GM23248 (cell line): ENCODE measurements at regions not wholly inside any gene's neighbourhood (a gene's known extent, or its start where the extent isn't known, plus 50 kb on each side); places are given as distances from the start of the nearest gene placed in this dataset.

Experiments
- DNase-seq: peaks from one replicate; pipeline ENCODE4 v3.0.0-alpha.2; 2015
- H2AFZ ChIP-seq: fragments of 200-600 bp; sonication (generic); 2 replicates; pipeline ENCODE4 v1.6.1; 2016; ENCODE audit warnings: antibody characterized with exemption
- H3F3A ChIP-seq: fragments of 200-600 bp; sonication (generic); 2 replicates; pipeline ENCODE4 v1.6.1; 2016; ENCODE audit warnings: mild to moderate bottlenecking, antibody characterized with exemption, mixed run types; ENCODE audit not compliant: insufficient read depth
- H3K27ac ChIP-seq: fragments of 200-600 bp; sonication (generic); 2 replicates; pipeline ENCODE4 v1.5.1; 2016; ENCODE audit warnings: mild to moderate bottlenecking
- H3K27me3 ChIP-seq: fragments of 200-600 bp; sonication (generic); replicated peaks from 2 replicates; pipeline ENCODE4 v1.6.1; 2016; ENCODE audit warnings: mild to moderate bottlenecking; ENCODE audit not compliant: insufficient read depth
- H3K36me3 ChIP-seq: fragments of 200-600 bp; sonication (generic); 2 replicates; pipeline ENCODE4 v1.6.1; 2016; ENCODE audit warnings: low read depth, mild to moderate bottlenecking
- H3K4me1 ChIP-seq: fragments of 200-600 bp; sonication (generic); 2 replicates; pipeline ENCODE4 v1.6.1; 2016; ENCODE audit warnings: mild to moderate bottlenecking; ENCODE audit not compliant: insufficient read depth
- H3K4me2 ChIP-seq: fragments of 200-600 bp; sonication (generic); one replicate; pipeline ENCODE4 v1.6.1; 2016; ENCODE audit warnings: mild to moderate bottlenecking; ENCODE audit not compliant: unreplicated experiment
- H3K4me3 ChIP-seq: fragments of 200-600 bp; sonication (generic); 2 replicates; pipeline ENCODE4 v1.5.1; 2016; ENCODE audit warnings: mild to moderate bottlenecking
- H3K79me2 ChIP-seq: fragments of 200-600 bp; sonication (generic); 2 replicates; pipeline ENCODE4 v1.6.1; 2016; ENCODE audit warnings: mild to moderate bottlenecking; ENCODE audit not compliant: insufficient read depth
- H3K9ac ChIP-seq: fragments of 200-600 bp; sonication (generic); 2 replicates; pipeline ENCODE4 v1.6.1; 2016; ENCODE audit warnings: mild to moderate bottlenecking
- H3K9me2 ChIP-seq: fragments of 200-600 bp; sonication (generic); 2 replicates; pipeline ENCODE4 v1.6.1; 2016; ENCODE audit warnings: mixed run types, mild to moderate bottlenecking, moderate library complexity; ENCODE audit not compliant: insufficient read depth
- H3K9me3 ChIP-seq: fragments of 200-600 bp; sonication (generic); one replicate; pipeline ENCODE4 v1.6.1; 2017; ENCODE audit warnings: low read depth
- H4K20me1 ChIP-seq: fragments of 200-600 bp; sonication (generic); 2 replicates; pipeline ENCODE4 v1.6.0; 2016; ENCODE audit not compliant: insufficient read depth
- EZH2 ChIP-seq: fragments of 200-600 bp; sonication (generic); IDR thresholded peaks from 2 replicates; pipeline ENCODE4 v1.6.1; 2018; ENCODE audit warnings: antibody characterized with exemption, mild to moderate bottlenecking; ENCODE audit not compliant: insufficient read depth, poor library complexity, severe bottlenecking
- EZH2phosphoT487 ChIP-seq: fragments of 200-600 bp; sonication (generic); IDR thresholded peaks from 2 replicates; pipeline ENCODE4 v1.6.1; 2018; ENCODE audit warnings: antibody characterized with exemption, moderate library complexity, mild to moderate bottlenecking, low read depth; ENCODE audit not compliant: insufficient read depth
- WGBS, 2 experiments: methylation state at CpG; one replicate each; pipeline ENCODE4 v1.1.6; 2015 to 2017; ENCODE audit warnings: low lambda C conversion rate in 2 of 2, low coverage in 1 of 2; ENCODE audit errors: missing lambda C conversion rate in 2 of 2; 5-methylcytosine and 5-hydroxymethylcytosine counted together
- in situ Hi-C: fragments of 300-500 bp; cut with MboI; formaldehyde crosslinking; loops from 2 replicates; pipeline ENCODE4 v1.15.0; 2020

DNA sequence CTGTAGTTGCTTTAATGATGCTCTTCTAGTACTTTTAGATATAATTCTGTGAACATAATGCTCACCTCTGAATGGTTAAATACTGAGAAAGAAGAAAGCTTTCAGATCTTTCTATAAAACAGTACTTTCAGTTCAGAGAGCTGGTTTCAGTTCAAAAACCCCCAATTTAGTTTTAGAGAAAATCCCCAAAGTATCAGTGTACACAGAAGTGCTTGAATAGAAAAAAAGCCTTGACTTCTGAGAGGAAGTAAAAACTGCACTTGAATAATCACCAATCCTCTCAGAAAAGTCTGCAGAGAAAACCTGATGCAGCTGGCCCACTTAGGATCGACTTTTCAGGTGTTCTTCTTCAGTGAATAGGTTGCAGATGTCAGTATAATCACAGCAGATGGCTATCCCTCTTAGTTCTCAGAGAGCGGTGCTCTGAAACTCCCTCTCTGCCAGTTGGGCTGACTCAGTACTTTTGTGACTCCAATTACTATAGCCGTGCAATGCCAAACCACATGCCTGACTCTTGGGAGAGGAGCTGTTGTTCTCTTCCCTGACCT, 616.3 kb downstream of the LRFN5 start:
- 0 out of 2 replicates have a peak overlapping the region, but pooled peaks have one; percentile 10 for H3K27ac ChIP-seq
- H2AFZ ChIP-seq: 0 out of 2 replicates have a peak overlapping the region, but pooled peaks have one; percentile 0

DNA sequence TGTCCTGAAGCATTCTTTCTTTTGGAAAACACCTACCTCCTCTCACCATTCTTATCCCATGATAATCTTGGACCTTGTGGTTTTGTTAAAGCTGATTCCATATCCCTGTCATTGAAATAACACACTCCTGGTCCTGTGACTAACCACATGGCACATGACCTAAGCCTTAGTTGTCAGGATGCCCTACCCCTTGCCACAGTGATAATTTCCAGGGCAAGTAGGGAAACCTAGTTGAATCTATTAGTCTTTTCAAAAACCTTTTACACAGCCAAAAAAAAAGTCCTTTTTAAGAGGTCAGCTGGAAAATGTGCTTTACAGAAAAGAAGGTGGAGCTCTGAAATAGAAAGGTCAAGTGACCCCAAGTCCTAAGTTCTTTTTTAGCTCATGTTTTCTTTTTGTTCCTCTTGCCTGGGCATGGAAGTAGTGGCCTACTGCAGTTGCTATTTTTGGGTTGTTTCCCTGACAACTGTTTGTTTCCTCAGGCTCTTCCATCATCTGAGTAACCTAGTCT, 608.4 kb downstream of the LRFN5 start:
- Histone ChIP-seq H3K27ac (peak overlapping the region; percentile 89), H3K36me3 (no peaks in the 10 kb centered on the region), H3K4me1 (peaks cover 17% of the 10 kb centered on the region), H3F3A (peaks cover 18% of the 10 kb centered on the region; the same call in 1 of the 2 replicates), H4K20me1 (no peaks in the 10 kb centered on the region), H3K9me3 (no peaks in the 10 kb centered on the region), H3K79me2 (no peaks in the 10 kb centered on the region), H3K4me3 (peak overlapping the region; percentile 22; the same call in 1 of the 2 replicates), H3K4me2 (peak overlapping the region; percentile 61), H3K9me2 (no peaks in the 10 kb centered on the region), H2AFZ (peak overlapping the region; percentile 56), H3K9ac (peak overlapping the region; percentile 66), H3K27me3 (no peaks in the 10 kb centered on the region)
- TF ChIP-seq EZH2 (no peak), EZH2phosphoT487 (0 out of 2 replicates have a peak, but pooled peaks have one; percentile 48)
- peak; percentile 92 for DNase-seq
- in situ Hi-C loops: no loop called here

More for the DNA sequence above, 616.3 kb downstream of the LRFN5 start:
- no peaks in the 10 kb centered on the region for H3K9me3 ChIP-seq
- H3K9me2 ChIP-seq: no peaks in the 10 kb centered on the region
- TF ChIP-seq EZH2: no peak
- no peak for TF ChIP-seq EZH2phosphoT487
- 0 out of 2 replicates have a peak overlapping the region, but pooled peaks have one; percentile 23 for H3K9ac ChIP-seq
- H3F3A ChIP-seq: peaks cover 27% of the 10 kb centered on the region
- H3K79me2 ChIP-seq: no peaks in the 10 kb centered on the region
- no peaks in the 10 kb centered on the region for H3K36me3 ChIP-seq
- peaks cover 22% of the 10 kb centered on the region for H3K4me1 ChIP-seq
- peak; percentile 88 for DNase-seq
- H4K20me1 ChIP-seq: no peaks in the 10 kb centered on the region
- peak overlapping the region; percentile 43 for H3K4me2 ChIP-seq
- 1 to 4% methylated on average over 3 of the region's 3 CpGs for WGBS, 2 experiments
- in situ Hi-C loops: no loop called here
- no peaks in the 10 kb centered on the region for H3K27me3 ChIP-seq
- H3K4me3 ChIP-seq: no peak overlapping the region

DNA sequence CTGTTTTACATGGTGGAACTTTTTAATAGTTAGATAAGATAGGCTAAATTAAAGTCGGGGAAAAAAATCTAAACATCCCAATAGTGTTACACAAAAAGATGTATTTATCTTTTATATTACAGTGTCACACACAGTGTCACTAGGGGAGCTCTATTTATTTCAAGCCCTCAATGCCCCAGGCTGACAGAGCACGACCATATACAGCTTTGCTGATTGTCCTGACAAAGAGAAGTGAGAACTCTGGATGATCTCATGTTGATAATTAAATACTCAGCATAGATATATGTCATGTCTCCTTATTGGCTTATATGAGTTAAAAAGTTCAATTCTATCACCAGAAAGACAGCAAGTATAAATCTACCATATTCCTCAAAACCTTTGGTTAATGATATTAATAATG, 594.3 kb downstream of the LRFN5 start:
- 61 to 76% methylated on average over 2 of the region's 2 CpGs for WGBS, 2 experiments
- TF ChIP-seq EZH2phosphoT487 (no peak), EZH2 (no peak)

DNA sequence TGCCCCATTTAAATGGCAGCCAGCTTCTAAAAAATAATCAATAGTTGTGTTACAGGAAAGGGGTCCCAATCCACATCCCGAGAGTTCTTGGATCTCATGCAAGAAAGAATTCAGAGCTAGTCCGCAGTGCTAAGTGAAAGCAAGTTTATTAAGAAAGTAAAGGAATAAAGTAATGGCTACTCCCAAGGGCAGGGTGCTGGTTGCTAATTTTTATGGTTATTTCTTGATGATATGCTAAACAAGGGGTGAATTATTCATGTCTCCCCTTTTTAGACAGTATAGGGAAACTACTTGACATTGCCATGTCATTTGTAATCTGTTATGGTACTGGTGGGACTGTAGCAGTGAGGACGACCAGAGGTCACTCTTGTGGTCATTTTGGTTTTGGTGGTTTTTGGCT, 591.3 kb downstream of the LRFN5 start:
- 78 to 80% methylated on average over 3 of the region's 3 CpGs for WGBS, 2 experiments
- in situ Hi-C loops: no loop called here

More for the DNA sequence above, 594.3 kb downstream of the LRFN5 start:
- Histone ChIP-seq H3F3A (no peaks in the 10 kb centered on the region), H2AFZ (no peak overlapping the region), H3K79me2 (no peaks in the 10 kb centered on the region), H3K9me2 (no peaks in the 10 kb centered on the region), H3K27me3 (no peaks in the 10 kb centered on the region), H3K36me3 (no peaks in the 10 kb centered on the region), H3K4me1 (no peaks in the 10 kb centered on the region), H3K4me3 (no peak overlapping the region), H3K27ac (no peak overlapping the region), H4K20me1 (no peaks in the 10 kb centered on the region), H3K9me3 (no peaks in the 10 kb centered on the region), H3K4me2 (no peak overlapping the region), H3K9ac (no peak overlapping the region)
- in situ Hi-C loops: no loop called here
- no peak for DNase-seq

More for the DNA sequence above, 591.3 kb downstream of the LRFN5 start:
- H3F3A ChIP-seq: peaks cover 8% of the 10 kb centered on the region
- H4K20me1 ChIP-seq: no peaks in the 10 kb centered on the region
- H2AFZ ChIP-seq: no peak overlapping the region
- no peaks in the 10 kb centered on the region for H3K79me2 ChIP-seq
- H3K4me1 ChIP-seq: peaks cover 7% of the 10 kb centered on the region
- DNase-seq: no peak
- no peak overlapping the region for H3K27ac ChIP-seq
- no peaks in the 10 kb centered on the region for H3K9me2 ChIP-seq
- no peaks in the 10 kb centered on the region for H3K27me3 ChIP-seq
- H3K36me3 ChIP-seq: no peaks in the 10 kb centered on the region
- no peak overlapping the region for H3K4me3 ChIP-seq
- H3K9ac ChIP-seq: no peak overlapping the region
- no peaks in the 10 kb centered on the region for H3K9me3 ChIP-seq
- no peak overlapping the region for H3K4me2 ChIP-seq
- TF ChIP-seq EZH2phosphoT487 (no peak), EZH2 (no peak)
